ENCODE measurements at regions not wholly inside any gene's neighbourhood (a gene's known extent, or its start where the extent isn't known, plus 50 kb on each side); places are given as distances from the start of the nearest gene placed in this dataset.

GRCh38 chr5:4880304-4880741, 259.8 kb upstream of the ADAMTS16 start:
- DNase-seq (ENCODE audit: low read depth), result no peak

GRCh38 chr5:4881366-4882002, 258.6 kb upstream of the ADAMTS16 start:
- DNase-seq (ENCODE audit: low read depth), result no peak

GRCh38 chr5:4882186-4882585, 257.9 kb upstream of the ADAMTS16 start:
- DNase-seq (ENCODE audit: low read depth), result no peak

- no peak for DNase-seq (ENCODE audit: low read depth)
Observed at GRCh38 chr5:4883360-4883759, 256.8 kb upstream of the ADAMTS16 start.

GRCh38 chr5:4893063-4893744, 246.9 kb upstream of the ADAMTS16 start:
- no peak for DNase-seq (ENCODE audit: low read depth)

GRCh38 chr5:4896328-4896727, 243.8 kb upstream of the ADAMTS16 start:
- DNase-seq (ENCODE audit: low read depth), result no peak

- DNase-seq (ENCODE audit: low read depth), result no peak
Observed at GRCh38 chr5:4901305-4901811, 238.8 kb upstream of the ADAMTS16 start.

- no peak for DNase-seq (ENCODE audit: low read depth)
Observed at GRCh38 chr5:4901924-4902323, 238.2 kb upstream of the ADAMTS16 start.

GRCh38 chr5:4905674-4906520, 234.2 kb upstream of the ADAMTS16 start:
- DNase-seq (ENCODE audit: low read depth), result no peak

GRCh38 chr5:4906786-4907185, 233.3 kb upstream of the ADAMTS16 start:
- no peak for DNase-seq (ENCODE audit: low read depth)

GRCh38 chr5:4907571-4907970, 232.6 kb upstream of the ADAMTS16 start:
- no peak for DNase-seq (ENCODE audit: low read depth)

- no peak for DNase-seq (ENCODE audit: low read depth)
Observed at GRCh38 chr5:4909086-4909485, 231.0 kb upstream of the ADAMTS16 start.

- DNase-seq (ENCODE audit: low read depth), result no peak
Observed at GRCh38 chr5:4911646-4912403, 228.3 kb upstream of the ADAMTS16 start.

GRCh38 chr5:4921929-4922328, 218.2 kb upstream of the ADAMTS16 start:
- DNase-seq (ENCODE audit: low read depth), result no peak

GRCh38 chr5:4924577-4924976, 215.6 kb upstream of the ADAMTS16 start:
- no peak for DNase-seq (ENCODE audit: low read depth)

GRCh38 chr5:4927097-4927496, 213.0 kb upstream of the ADAMTS16 start:
- no peak for DNase-seq (ENCODE audit: low read depth)

- no peak for DNase-seq (ENCODE audit: low read depth)
Observed at GRCh38 chr5:4928409-4928808, 211.7 kb upstream of the ADAMTS16 start.

GRCh38 chr5:4929092-4929655, 211.0 kb upstream of the ADAMTS16 start:
- DNase-seq (ENCODE audit: low read depth), result no peak

GRCh38 chr5:4939042-4939781, 200.9 kb upstream of the ADAMTS16 start:
- no peak for DNase-seq (ENCODE audit: low read depth)

GRCh38 chr5:4941161-4941560, 199.0 kb upstream of the ADAMTS16 start:
- no peak for DNase-seq (ENCODE audit: low read depth)
